Activated naive CD4-positive, alpha-beta T cell treated with anti-CD3 and anti-CD28 coated beads, Interleukin-2, amount 50 U/mL, for 24 hours (primary cell): ENCODE measurements at regions not wholly inside any gene's neighbourhood (a gene's known extent, or its start where the extent isn't known, plus 50 kb on each side); places are given as distances from the start of the nearest gene placed in this dataset.

ENCODE experiments used
- H3K27ac Mint-ChIP-seq: one replicate; pipeline ENCODE4 v1.8.0; 2021; ENCODE audit warnings: mild to moderate bottlenecking, mixed read lengths
- H3K27me3 Mint-ChIP-seq: one replicate; pipeline ENCODE4 v1.8.0; 2021; ENCODE audit warnings: mixed read lengths
- H3K36me3 Mint-ChIP-seq: one replicate; pipeline ENCODE4 v1.8.0; 2021; ENCODE audit warnings: mixed read lengths
- H3K4me1 Mint-ChIP-seq: one replicate; pipeline ENCODE4 v1.8.0; 2021; ENCODE audit warnings: mixed read lengths
- H3K4me3 Mint-ChIP-seq: one replicate; pipeline ENCODE4 v1.8.0; 2021; ENCODE audit warnings: mild to moderate bottlenecking, mixed read lengths
- H3K9me3 Mint-ChIP-seq: one replicate; pipeline ENCODE4 v1.8.0; 2021; ENCODE audit warnings: mixed read lengths

- Mint-ChIP-seq H3K27me3 (no peaks in the 10 kb centered on the region), H3K36me3 (peaks cover 1% of the 10 kb centered on the region), H3K4me3 (no peak overlapping the region), H3K4me1 (peaks cover 37% of the 10 kb centered on the region), H3K27ac (no peak overlapping the region), H3K9me3 (no peaks in the 10 kb centered on the region)
Observed at GRCh38 chr4:151885123-151885522, 124.3 kb upstream of the GATB start.

DNA sequence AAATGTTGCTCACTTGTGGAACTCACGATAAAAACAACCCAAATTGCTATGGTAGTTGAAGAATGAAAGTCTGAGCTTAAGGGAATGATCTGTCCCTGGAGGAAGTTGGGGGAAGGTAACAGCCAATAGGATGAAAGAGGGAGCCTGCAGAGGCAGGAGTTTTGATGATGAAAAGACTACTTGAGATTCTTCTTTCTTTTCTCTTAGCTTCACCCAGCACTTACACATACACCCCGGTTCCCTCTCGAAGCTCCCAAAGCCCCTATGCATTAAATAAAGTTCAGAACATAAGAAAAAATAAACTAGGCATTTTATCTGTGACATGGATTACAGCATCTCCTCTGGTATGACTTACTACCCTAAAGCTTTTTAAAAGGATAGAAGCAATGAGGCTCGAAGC, 122.9 kb upstream of the GATB start:
- no peak overlapping the region for H3K4me3 Mint-ChIP-seq
- peaks cover 1% of the 10 kb centered on the region for H3K36me3 Mint-ChIP-seq
- no peak overlapping the region for H3K27ac Mint-ChIP-seq
- H3K4me1 Mint-ChIP-seq: peaks cover 37% of the 10 kb centered on the region
- no peaks in the 10 kb centered on the region for H3K9me3 Mint-ChIP-seq
- H3K27me3 Mint-ChIP-seq: no peaks in the 10 kb centered on the region

- Mint-ChIP-seq H3K27me3 (no peaks in the 10 kb centered on the region), H3K27ac (peak overlapping the region; percentile 86), H3K4me3 (peak overlapping the region; percentile 64), H3K9me3 (no peaks in the 10 kb centered on the region), H3K36me3 (peaks cover 1% of the 10 kb centered on the region), H3K4me1 (peaks cover 37% of the 10 kb centered on the region)
Observed at GRCh38 chr4:151882072-151882803, 121.4 kb upstream of the GATB start.

- H3K4me3 Mint-ChIP-seq: no peak overlapping the region
- H3K36me3 Mint-ChIP-seq: peaks cover 1% of the 10 kb centered on the region
- no peak overlapping the region for H3K27ac Mint-ChIP-seq
- H3K27me3 Mint-ChIP-seq: no peaks in the 10 kb centered on the region
- H3K9me3 Mint-ChIP-seq: no peaks in the 10 kb centered on the region
- H3K4me1 Mint-ChIP-seq: peaks cover 37% of the 10 kb centered on the region
Observed at GRCh38 chr4:151879705-151880445, 119.1 kb upstream of the GATB start.

GRCh38 chr4:151876381-151876988, 115.7 kb upstream of the GATB start:
- Mint-ChIP-seq H3K27ac (no peak overlapping the region), H3K36me3 (peaks cover 1% of the 10 kb centered on the region), H3K27me3 (no peaks in the 10 kb centered on the region), H3K4me1 (peaks cover 8% of the 10 kb centered on the region), H3K9me3 (no peaks in the 10 kb centered on the region), H3K4me3 (no peak overlapping the region)

- no peaks in the 10 kb centered on the region for H3K36me3 Mint-ChIP-seq
- H3K27ac Mint-ChIP-seq: no peak overlapping the region
- no peaks in the 10 kb centered on the region for H3K9me3 Mint-ChIP-seq
- no peaks in the 10 kb centered on the region for H3K4me1 Mint-ChIP-seq
- no peaks in the 10 kb centered on the region for H3K27me3 Mint-ChIP-seq
- H3K4me3 Mint-ChIP-seq: no peak overlapping the region
Observed at GRCh38 chr4:151874328-151874727, 113.5 kb upstream of the GATB start.

DNA sequence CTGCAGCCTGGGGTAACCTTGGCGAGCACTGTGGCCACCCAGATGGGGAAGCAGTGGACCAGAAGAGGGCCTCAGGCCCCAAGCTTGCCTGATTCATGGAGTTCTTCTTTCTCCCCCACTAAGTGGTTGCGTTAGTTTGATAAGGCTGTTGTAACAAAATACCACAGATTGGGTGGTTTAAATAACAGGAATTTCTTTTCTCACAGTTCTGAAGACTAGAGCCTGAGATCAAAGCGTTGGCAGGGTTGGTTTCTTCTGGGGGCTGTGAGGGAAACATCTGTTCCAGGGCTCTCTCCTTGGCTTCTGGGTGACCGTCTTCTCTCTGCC, 105.7 kb upstream of the GATB start:
- no peaks in the 10 kb centered on the region for H3K36me3 Mint-ChIP-seq

GRCh38 chr4:151865744-151866591, 105.2 kb upstream of the GATB start:
- H3K9me3 Mint-ChIP-seq: no peaks in the 10 kb centered on the region
- peaks cover 10% of the 10 kb centered on the region for H3K4me1 Mint-ChIP-seq
- H3K4me3 Mint-ChIP-seq: no peak overlapping the region
- H3K36me3 Mint-ChIP-seq: no peaks in the 10 kb centered on the region
- no peaks in the 10 kb centered on the region for H3K27me3 Mint-ChIP-seq
- no peak overlapping the region for H3K27ac Mint-ChIP-seq

More for the DNA sequence above, 105.7 kb upstream of the GATB start:
- Mint-ChIP-seq H3K4me1 (peaks cover 10% of the 10 kb centered on the region), H3K27me3 (no peaks in the 10 kb centered on the region), H3K9me3 (no peaks in the 10 kb centered on the region), H3K4me3 (no peak overlapping the region), H3K27ac (no peak overlapping the region)

GRCh38 chr4:151865312-151865711, 104.5 kb upstream of the GATB start:
- Mint-ChIP-seq H3K4me1 (peaks cover 10% of the 10 kb centered on the region), H3K27ac (no peak overlapping the region), H3K4me3 (no peak overlapping the region), H3K9me3 (no peaks in the 10 kb centered on the region), H3K27me3 (no peaks in the 10 kb centered on the region), H3K36me3 (no peaks in the 10 kb centered on the region)

DNA sequence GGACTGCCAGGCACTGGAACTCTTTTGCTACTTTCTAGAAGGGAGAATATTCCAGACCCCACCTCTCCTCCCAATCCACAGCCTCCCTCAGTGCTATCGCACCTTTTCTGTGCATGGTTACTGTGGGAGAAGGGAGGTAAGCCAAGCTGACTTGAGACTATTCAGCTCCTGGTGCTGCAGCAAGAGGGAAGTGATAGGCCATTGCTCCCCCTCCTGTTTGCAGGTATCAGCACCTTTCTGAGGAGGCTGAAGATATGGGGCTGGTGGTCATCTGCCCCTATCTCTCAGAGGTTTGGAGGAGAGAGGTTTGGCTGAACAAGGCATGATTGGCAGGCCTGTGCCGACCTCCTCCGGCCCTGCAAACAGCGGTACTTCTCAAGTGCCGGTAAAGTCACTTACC, 103.3 kb upstream of the GATB start:
- H3K9me3 Mint-ChIP-seq: no peaks in the 10 kb centered on the region
- H3K36me3 Mint-ChIP-seq: no peaks in the 10 kb centered on the region
- no peaks in the 10 kb centered on the region for H3K27me3 Mint-ChIP-seq
- H3K4me3 Mint-ChIP-seq: no peak overlapping the region
- H3K4me1 Mint-ChIP-seq: peaks cover 10% of the 10 kb centered on the region
- H3K27ac Mint-ChIP-seq: no peak overlapping the region

GRCh38 chr4:151862766-151863165, 102.0 kb upstream of the GATB start:
- Mint-ChIP-seq H3K27me3 (peaks cover 2% of the 10 kb centered on the region), H3K4me1 (peaks cover 10% of the 10 kb centered on the region), H3K36me3 (no peaks in the 10 kb centered on the region), H3K9me3 (no peaks in the 10 kb centered on the region), H3K27ac (no peak overlapping the region), H3K4me3 (no peak overlapping the region)

- Mint-ChIP-seq H3K4me1 (peaks cover 5% of the 10 kb centered on the region), H3K27me3 (peaks cover 2% of the 10 kb centered on the region), H3K27ac (no peak overlapping the region), H3K9me3 (no peaks in the 10 kb centered on the region), H3K36me3 (no peaks in the 10 kb centered on the region), H3K4me3 (no peak overlapping the region)
Observed at GRCh38 chr4:151860561-151861093, 99.8 kb upstream of the GATB start.

GRCh38 chr4:151859641-151860040, 98.8 kb upstream of the GATB start:
- H3K4me1 Mint-ChIP-seq: no peaks in the 10 kb centered on the region
- H3K36me3 Mint-ChIP-seq: no peaks in the 10 kb centered on the region
- no peak overlapping the region for H3K27ac Mint-ChIP-seq
- peaks cover 2% of the 10 kb centered on the region for H3K27me3 Mint-ChIP-seq
- no peak overlapping the region for H3K4me3 Mint-ChIP-seq
- no peaks in the 10 kb centered on the region for H3K9me3 Mint-ChIP-seq

- no peaks in the 10 kb centered on the region for H3K36me3 Mint-ChIP-seq
- H3K4me1 Mint-ChIP-seq: no peaks in the 10 kb centered on the region
- peaks cover 2% of the 10 kb centered on the region for H3K27me3 Mint-ChIP-seq
- H3K27ac Mint-ChIP-seq: no peak overlapping the region
- H3K4me3 Mint-ChIP-seq: no peak overlapping the region
- H3K9me3 Mint-ChIP-seq: no peaks in the 10 kb centered on the region
Observed at GRCh38 chr4:151858356-151858755, 97.5 kb upstream of the GATB start.

GRCh38 chr4:151857368-151857767, 96.6 kb upstream of the GATB start:
- H3K4me3 Mint-ChIP-seq: no peak overlapping the region
- peaks cover 2% of the 10 kb centered on the region for H3K27me3 Mint-ChIP-seq
- H3K4me1 Mint-ChIP-seq: no peaks in the 10 kb centered on the region
- no peaks in the 10 kb centered on the region for H3K36me3 Mint-ChIP-seq
- no peak overlapping the region for H3K27ac Mint-ChIP-seq
- no peaks in the 10 kb centered on the region for H3K9me3 Mint-ChIP-seq
